Loucy (cell line): ENCODE measurements at regions not wholly inside any gene's neighbourhood (a gene's known extent, or its start where the extent isn't known, plus 50 kb on each side); places are given as distances from the start of the nearest gene placed in this dataset.

ENCODE experiments used
- EZH2phosphoT487 ChIP-seq: fragments of 200-600 bp; IDR thresholded peaks from 2 replicates; pipeline ENCODE4 v1.6.1; 2018; ENCODE audit warnings: antibody characterized with exemption, mild to moderate bottlenecking, moderate library complexity, borderline replicate concordance
- TF ChIP-seq, protein P1 (sequence below): fragments of 200-600 bp; sonication (generic); conservative IDR thresholded peaks from 2 replicates; pipeline ENCODE4 v1.5.1; 2014; ENCODE audit warnings: mild to moderate bottlenecking, antibody characterized with exemption, low read length

DNA sequence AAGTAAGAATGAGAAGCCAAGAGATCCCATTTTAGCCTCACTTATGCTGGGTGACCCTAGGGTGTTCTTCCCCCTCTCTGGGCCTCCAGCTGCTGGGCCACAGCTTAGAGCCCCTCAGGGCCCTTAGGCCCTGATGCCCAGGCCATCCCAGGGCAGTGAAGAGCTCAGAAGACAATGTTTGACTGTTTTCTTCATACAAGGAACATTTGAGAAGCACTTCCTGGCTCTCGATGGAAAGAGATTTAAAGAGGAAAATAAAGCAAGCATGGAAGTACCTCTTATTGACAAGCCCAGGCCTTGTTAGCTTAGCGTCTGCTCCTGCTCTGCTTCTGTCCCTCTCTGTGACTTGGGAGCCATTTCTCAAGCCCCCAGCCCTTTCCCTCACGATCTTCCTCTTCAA, 165.9 kb upstream of the SMIM23 start:
- TF ChIP-seq EZH2phosphoT487 = no peak
- TF ChIP-seq, protein P1, sequence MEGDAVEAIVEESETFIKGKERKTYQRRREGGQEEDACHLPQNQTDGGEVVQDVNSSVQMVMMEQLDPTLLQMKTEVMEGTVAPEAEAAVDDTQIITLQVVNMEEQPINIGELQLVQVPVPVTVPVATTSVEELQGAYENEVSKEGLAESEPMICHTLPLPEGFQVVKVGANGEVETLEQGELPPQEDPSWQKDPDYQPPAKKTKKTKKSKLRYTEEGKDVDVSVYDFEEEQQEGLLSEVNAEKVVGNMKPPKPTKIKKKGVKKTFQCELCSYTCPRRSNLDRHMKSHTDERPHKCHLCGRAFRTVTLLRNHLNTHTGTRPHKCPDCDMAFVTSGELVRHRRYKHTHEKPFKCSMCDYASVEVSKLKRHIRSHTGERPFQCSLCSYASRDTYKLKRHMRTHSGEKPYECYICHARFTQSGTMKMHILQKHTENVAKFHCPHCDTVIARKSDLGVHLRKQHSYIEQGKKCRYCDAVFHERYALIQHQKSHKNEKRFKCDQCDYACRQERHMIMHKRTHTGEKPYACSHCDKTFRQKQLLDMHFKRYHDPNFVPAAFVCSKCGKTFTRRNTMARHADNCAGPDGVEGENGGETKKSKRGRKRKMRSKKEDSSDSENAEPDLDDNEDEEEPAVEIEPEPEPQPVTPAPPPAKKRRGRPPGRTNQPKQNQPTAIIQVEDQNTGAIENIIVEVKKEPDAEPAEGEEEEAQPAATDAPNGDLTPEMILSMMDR = no peak
